NCI-H187 (cell line): ENCODE measurements at regions not wholly inside any gene's neighbourhood (a gene's known extent, or its start where the extent isn't known, plus 50 kb on each side); places are given as distances from the start of the nearest gene placed in this dataset.
"Not testable (repeated sequence)": the region's sequence is repeated elsewhere in the genome, so short reads cannot be mapped to it uniquely, and the experiment has no call there.

Source experiments
- DNase-seq, 2 experiments: peaks; one replicate each; lab custom pipeline; 2025; lab: John Stamatoyannopoulos, UW

DNA sequence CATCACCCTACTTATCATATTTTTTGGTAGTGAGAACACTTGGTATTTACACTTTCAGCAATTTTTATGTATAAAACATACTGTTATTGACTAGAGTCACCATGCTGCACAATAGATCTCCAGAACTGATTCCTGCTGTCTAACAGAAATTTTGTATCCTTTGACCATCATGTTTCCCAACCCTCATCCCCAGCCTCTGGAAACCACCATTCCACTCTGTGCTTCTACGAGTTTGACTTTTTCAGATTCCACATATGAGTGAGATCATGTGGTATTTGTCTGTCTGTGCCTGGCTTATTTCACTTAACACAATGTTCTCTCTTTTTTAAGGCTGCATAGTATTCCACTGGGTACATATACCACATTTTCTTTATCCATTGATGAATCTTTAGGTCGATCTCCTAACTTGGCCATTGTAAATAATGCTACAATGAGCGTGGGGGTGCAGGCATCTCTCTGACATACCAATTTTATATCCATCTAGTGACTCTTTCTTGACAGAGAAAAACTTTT lies 115.9 kb upstream of the RUNX1 start:
- DNase-seq: no peak

DNA sequence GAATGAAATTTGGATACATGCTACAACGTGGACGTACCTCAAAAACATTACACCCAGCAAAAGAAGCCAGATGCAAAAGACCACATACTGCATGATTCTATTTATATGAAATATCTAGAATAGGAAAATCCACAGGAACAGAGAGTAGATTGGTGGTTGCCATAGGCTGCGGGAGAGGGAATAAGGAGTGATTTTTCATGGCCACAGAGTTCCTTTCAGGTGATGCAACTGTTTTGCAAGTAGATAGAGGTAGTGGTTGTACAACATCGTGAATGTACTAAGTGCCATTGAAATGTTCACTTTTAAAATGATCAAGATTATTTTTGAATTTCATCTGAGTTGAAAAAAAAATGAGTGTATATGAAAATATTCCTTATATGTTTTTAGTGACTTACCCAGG lies 115.3 kb upstream of the RUNX1 start:
- DNase-seq: no peak

DNA sequence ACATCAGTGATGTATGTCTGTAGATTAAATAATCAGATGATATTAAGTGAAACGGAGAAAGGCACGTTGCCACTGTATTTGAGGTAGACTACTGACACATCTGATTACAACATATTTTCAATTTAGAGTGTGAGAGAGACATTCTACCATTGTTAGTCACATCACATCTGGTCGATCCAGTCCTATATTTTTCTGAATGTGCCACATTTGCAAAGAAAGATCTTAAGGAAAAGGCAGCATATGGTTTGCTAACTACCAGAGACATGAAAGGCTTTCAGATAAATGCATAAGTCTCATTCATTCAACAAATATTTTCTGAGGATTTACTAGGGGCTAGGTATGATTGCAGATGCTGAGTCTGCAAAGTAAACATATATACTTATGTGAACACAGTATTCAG lies 114.3 kb upstream of the RUNX1 start:
- DNase-seq: no peak

DNA sequence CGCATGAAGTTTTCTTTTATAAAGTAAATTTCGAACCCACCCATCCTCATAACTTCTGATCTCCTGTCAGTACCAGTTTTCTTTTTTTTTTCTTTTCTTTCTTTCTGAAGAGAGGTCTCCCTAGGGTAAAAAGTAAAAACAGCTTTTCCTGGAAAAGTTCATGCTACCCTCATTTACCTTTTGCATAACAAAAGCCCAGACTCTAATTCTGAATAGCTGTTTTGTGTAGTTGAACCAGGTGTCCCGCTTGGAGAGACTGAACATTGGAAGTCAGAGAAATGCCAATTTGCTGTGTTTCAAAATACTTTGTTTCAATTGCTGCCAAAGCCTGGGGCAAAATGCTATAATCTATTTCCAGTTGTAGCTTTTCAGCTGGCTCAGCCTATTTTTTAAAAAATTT lies 113.7 kb upstream of the RUNX1 start:
- no peak for DNase-seq

DNA sequence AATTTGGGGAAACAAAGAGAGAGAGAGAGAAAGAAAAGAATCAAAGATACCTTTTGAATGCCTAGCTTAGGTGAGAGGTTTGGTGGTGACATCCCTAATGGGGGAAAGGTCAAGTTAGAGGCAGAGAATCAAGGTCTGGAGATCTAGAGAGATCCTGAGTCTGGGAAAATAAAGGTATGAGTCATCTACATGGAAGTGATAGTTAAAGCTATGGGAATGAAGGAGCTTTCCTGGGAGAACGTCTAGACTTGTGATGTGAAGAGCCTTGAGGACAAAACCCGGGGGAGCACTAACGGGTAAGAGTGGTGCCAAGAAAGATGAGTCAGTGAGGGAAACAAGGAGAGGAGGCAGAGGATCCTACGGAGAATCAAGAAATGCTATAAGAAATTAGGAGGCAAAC lies 110.8 kb upstream of the RUNX1 start:
- DNase-seq: no peak

DNA sequence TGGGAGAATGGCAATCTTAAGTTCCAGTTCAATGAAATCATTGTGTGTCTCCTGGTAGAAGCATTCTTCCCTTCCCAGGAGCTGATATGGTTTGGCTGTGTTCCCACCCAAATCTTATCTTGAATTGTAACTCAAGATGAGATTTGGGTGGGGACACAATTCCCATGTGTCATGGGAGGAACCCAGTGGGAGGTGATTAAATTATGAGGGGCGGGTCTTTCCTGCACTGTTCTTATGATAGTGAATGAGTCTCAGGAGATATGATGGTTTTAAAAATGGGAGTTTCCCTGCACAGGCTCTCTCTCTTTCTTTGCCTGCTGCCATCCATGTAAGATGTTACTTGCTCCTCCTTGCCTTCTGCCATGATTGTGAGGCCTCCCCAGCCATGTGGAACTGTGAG lies 108.3 kb upstream of the RUNX1 start:
- DNase-seq: not testable (repeated sequence)

DNA sequence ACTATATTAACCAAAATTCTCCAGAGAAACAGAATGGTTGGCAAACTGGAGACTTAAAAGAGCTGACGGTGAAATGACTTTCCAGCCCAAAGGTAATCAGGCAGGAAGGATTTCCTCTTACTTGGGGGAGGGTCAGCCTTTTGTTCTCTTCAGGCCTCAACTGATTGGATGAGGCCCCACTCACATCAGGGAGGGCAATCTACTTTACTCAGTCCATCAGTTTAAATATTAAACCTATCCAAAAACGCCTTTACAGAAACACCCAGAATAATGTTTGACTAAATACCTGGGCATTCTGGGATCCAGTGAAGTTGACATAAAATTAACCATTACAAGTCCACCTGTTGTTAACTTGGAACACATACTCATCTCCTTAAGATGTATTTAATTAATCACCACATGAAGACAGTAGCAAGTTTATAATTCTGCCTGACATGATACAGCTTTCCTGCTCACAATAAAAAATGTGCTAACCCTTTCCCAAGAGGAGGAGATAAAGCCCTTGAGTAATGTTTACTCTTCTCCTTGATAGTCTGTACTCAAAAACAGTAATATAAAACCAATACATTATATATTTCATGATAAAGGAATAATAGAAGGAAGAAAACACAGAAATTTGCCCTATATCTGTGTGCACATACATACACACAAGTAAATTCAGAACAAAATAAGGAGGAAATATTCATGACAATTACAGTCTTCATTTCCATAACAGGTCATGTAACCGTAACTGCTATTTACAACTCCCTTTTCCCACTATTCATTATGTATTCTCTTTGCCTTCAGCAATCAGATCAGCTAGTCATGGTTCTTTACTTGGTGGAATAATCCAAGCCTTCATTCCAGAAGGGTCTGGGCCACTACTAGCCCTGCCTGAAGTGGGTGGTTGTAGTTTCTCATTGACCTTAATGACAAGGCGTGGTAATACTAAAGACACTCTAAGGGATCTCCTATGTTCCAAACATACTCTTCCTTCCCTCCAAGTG lies 107.5 kb upstream of the RUNX1 start:
- DNase-seq: no peak

DNA sequence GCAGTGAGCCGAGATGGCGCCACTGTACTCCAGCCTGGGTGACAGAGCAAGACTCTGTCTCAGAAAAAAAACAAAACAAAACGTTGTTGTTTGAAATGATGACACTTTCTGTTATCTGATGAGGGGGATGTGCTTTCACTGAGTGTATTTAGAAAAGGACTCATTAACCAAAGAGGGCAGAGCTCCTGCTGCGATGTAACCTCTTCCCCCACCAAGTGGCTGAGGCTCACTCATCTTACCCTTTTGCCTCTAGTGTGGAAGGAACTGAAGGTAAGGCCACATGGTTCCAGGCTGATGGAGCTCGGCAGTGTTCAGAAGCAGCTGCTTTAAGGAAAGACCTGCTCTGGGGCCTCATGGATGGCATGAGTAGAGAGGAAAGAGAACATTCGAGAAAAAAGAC lies 105.7 kb upstream of the RUNX1 start:
- no peak for DNase-seq

DNA sequence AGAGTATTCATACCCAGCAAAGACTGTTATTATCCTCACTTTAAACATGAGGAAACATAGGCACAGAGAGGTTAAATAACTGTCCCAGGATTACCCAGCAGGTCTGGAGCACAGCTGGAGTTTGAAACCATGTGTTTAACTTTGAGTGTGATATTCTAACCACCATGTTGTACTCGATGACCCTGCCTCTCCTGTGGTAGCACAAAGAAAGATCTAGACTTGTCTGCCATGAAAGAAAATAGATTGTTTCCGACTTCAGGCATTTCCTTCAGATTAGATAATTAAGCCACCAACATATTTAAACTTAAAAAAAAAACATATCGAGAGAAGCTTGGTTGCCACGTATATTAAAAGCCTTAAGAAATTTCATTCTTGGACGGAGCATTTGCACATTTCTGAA lies 104.6 kb upstream of the RUNX1 start:
- no peak for DNase-seq

DNA sequence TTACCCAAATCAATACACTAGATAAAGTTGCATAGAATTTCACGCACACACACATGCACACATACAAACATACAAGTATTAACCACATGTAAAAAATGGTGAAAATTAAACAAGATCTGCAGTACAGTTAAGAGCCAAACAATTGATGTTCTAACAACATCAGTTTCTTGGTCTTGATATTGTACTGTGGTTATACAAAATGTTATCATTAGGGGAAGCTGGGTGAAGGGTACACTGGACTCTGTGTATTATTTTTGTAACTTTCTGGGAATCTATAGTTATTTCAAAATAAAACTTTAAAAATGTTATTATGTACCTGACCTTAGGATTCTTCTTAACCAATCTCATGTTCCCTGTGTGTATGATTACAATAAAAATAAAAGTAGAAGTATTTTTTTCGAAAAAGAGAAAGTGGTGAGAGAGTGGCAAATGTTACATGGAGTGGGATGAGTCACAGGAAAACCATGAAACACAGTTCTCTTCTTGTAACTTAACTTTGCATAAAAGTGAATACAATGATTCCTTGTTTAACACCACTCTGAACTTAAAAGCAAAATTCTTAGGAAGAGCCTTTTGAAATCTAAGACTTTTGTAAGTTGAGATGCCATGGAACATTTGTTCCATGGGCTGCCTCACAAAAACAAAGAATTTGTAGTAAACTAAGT lies 101.6 kb upstream of the RUNX1 start:
- DNase-seq: no peak

DNA sequence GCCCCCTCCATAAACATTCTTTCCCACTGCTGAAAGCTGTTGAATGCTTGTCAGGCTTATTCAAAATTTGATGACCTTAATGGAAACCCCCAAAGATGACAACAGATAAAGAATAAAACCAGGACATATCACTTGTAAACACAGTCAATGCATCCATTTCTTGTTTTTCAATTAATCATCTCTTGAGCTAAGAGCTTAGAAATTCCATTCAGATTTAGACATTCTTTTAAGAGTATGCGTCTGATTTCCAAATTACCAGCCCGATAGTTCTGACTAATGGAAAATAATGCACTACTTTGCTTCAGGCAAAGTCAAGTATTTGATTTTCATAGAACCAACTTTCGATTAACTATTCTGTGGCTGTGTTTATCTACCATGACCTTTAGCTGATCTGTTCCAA lies 100.6 kb upstream of the RUNX1 start:
- no peak for DNase-seq

DNA sequence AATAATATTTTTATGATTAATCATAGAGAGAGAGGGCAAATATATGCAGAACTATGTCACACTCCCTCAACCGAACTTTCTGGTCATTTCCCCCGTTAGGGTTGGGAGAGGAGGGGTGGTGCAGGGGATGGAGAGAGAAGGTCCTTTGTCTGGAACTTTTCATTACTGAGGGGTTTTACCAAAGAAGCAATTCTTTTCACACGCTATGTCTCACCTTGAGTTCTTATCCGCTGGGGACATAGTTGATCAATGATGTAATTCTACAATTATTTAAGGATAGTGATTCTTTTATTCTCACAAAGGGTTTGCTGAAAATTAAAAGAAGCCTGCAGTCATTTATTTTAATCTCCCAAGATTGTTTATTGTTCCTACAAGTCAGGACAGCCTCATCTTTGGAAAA lies 98.3 kb upstream of the RUNX1 start:
- DNase-seq: no peak

DNA sequence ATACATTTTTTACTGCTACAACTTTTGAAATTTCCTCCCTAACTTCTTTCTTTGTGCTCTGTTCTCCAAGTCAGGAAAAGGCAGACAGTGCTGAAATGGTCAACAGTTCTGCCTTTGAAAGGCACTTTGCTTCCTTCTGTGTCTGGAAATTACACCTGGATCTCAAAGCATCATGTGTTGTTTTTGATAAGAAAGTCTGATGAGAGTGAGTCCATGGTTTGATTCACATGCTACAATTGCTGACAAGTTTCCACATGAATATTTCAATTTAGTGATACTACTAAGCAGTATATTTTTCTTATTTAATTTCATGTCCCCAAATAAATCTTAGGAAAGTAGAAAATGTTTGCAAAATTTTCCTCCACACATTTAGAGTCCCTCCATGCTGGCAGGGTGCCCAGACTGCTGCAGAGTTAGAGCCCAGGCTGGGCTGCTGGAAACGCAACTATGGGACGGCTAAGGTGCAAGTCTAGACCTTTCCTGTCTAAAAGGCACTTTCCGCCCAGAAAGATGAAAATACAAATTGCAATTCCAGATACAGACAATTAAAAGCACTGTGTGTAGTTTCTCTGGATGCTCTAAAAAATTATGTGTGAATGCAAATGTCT lies 96.6 kb upstream of the RUNX1 start:
- no peak for DNase-seq

DNA sequence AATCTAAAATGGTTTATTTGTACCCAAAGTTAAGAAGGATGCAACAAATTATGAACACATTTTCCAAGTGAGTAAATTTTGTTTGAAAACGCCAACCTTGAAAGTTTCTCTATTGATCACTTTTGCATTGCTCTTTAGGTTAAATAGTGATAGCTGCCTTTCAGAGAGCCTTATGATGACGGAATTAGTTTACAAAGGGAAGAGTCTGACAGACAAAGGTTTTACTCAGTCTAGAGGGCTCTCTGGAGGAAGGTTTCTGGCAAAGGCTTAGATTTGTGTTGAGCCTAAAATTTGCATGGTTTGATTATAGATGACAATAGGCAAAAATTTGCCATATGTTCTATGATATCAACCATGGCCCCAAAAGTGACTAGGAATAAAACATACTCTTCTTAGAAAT lies 95.9 kb upstream of the RUNX1 start:
- DNase-seq: no peak

DNA sequence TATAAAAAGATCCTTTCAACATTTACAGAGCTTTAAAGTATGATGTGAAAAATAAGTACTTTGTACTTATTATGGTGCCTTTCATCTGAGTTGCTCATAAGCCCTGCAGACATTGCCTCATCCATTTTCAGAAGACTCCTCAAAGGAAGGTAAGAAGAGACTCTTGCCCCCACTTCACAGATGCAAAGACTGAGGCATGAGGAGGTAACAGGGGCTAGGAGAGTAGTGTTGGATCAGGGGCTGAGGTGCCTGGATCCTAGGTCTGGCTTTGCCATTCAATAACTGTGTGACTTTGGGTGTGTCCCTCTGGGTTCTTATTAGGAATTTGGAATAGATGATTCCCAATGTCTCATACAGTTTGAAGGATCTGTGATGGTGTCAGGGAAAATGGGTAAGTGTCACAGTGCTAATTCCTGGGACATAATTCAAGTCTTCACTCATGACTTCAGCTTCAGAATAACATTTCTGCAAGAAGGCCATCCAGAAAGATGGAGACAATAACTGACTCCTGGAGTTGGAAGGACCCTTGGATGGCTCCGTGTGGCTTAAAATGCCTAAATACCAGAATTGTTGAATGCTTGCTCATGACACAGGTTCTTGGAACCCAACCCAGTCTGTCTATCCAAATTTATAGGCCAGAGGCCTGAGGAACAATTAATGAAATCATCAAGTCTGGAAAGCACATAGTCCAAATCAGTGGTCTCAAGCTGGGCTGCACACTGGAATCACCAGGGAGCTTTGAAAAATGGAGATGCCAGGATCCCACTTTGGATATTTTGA lies 93.1 kb upstream of the RUNX1 start:
- no peak for DNase-seq

DNA sequence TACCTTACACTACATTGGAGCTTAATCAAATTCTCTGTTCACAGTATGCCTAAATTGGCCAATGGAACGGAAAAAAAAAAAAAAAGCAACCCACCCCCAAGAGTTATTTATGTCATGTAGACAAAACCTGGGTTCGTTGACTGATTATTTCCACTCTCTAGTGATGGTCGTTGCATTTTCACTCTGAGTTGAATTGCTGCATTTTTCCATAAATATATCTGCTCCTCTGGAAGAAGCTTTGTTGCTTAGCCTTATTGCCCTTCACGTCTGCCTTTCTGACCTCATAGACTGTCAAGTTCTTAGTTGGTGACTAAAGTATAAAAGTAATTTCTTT lies 90.2 kb upstream of the RUNX1 start:
- DNase-seq: no peak

DNA sequence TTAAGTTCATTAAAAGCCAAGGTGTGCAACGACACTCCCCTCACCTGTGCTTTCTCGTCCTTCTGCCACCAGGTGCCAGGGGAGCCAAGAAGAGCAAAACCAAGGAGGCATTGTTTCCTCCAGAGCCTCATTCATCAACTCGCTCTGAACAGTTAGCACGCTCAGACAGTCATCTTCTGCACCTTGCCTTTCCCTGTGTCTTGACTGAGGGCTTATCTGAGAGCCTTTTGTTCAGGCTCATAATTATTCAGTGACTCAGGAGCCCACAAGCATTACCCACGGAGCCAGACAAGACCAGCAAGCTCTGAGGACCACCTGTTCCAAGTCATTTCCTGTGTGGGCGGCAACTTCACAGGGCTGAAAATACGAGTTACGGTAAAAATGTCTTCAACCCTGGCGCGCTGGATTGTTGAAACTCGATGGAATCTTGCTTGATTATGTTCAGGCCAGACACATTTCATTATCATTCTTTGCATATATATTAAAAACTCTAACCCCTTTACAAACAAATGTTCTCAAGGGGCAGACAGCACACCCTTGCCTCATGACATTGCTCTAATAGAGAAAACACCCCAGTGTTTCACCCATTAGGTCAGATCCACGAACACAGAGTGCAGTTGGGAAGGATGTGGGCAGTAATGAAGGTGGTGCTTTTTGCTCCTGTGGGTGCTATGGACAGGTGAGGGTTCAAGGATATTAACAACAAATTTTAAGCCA lies 89.7 kb upstream of the RUNX1 start:
- peak in 1 of 2 experiments; percentile 11 for DNase-seq

DNA sequence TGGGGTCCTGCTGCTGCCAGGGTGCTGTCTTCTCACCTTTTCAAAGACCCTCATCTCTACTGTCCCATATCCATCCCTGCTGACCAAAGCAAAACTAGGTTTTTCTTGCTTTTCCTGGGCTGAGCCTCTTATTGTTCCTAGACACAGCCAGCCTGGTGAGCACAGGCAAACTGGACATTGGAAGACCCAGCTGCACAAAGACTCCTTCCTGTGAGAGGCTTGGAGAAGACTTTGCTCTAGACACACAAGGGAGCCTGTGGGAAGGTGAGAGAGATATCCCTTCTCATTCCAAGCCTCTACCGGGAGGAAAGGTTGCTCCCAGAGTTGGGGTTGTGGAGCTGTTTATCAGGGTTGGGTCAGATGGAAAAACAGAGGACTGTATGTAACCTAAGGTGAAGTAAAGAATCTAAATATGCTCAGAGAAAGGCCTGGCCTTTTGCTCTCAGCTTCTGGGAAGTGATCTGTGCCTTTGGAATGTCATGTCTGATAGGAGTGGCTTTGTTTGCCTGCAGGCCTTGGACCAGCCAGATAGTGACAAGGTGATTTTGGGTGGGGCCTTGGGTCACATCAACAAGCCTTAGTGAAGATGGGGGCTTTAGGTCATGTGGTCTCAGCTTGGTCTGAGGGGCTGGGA lies 87.6 kb upstream of the RUNX1 start:
- no peak for DNase-seq

DNA sequence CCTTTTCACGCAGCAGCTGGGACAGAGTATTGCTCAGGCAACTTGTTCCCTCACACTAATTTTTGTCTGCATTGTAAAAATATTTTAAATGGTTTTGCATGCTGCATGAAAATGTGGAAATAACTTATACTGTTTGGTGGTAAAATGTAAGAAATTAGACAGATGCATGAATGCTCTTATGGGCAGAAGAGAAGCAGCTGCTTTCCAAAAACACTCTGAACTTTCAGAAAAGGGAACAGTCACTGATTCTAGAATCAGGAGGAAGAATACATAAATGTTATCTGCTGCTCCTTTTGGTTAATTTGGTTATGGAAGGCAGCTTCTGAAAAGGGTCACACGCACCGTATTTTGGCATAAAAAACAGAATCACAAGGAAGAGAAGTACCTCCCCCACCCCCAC lies 87.0 kb upstream of the RUNX1 start:
- no peak for DNase-seq

DNA sequence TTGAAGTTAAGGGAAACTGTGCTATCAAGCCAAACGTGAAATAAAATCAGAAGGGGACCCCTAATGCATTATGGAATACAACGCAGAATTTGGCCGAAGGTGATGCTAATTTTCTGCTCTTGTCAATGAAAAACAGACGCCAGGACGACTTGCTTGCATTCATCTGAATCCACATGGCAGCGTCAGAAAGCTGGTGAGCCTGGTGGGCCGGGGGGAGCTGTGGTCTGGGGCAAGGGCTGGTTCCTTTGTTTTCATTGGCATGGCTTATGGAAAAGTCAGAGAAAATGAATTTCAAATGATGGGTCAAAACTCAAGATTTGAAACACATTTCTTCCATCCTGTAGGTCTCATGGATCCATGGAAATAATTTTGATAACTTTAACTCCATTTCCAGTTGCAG lies 86.4 kb upstream of the RUNX1 start:
- no peak for DNase-seq

DNA sequence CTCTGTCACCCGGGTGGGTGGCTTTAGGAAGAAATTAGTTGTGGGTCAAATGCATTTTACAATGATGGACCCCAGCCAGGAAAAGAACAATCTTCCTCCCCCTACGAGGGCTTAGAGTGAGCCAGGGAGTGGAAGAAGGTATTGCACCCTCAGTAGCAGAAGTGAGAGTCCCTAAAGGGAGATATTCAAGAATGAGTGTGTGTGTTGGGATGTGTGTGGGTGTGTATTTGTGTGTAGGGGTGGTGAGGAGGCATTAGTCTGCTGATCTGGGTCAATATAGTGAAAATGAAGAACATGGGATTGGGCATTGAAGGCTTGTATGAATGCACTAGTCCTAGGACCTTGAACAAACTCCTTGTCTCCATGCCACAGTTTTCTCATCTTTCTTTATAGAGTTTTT lies 85.2 kb upstream of the RUNX1 start:
- no peak for DNase-seq
